IMR-90 (cell line): ENCODE measurements at regions not wholly inside any gene's neighbourhood (a gene's known extent, or its start where the extent isn't known, plus 50 kb on each side); places are given as distances from the start of the nearest gene placed in this dataset.
"Not testable (repeated sequence)": the region's sequence is repeated elsewhere in the genome, so short reads cannot be mapped to it uniquely, and the experiment has no call there.

ENCODE experiments used
- ATAC-seq: fragments of 200-7000 bp; cut with Tn5 transposase; 2 replicates; pipeline ENCODE4 v1.9.1; 2020; ENCODE audit warnings: low read depth, mild to moderate bottlenecking, moderate library complexity
- BruUV-seq: library from RNA; stranded (reverse); fragments of 400-500 nt; replicated peaks from 2 replicates; lab custom pipeline; 2021; lab: Mats Ljungman, UMichigan
- CTCF ChIA-PET: fragments of 300-600 bp; formaldehyde crosslinking; extraction: SDS; loops from one replicate; lab custom pipeline; 2021; ENCODE audit warnings: antibody characterized with exemption; lab: Yijun Ruan, JAX
- POLR2A ChIA-PET: fragments of 300-600 bp; sonication (Branson Sonifier 250); formaldehyde crosslinking; loops from one replicate; lab custom pipeline; 2022; ENCODE audit warnings: antibody characterized with exemption; ENCODE audit not compliant: unreplicated experiment; lab: Charles Lee
- DNase-seq: peaks from one replicate; pipeline ENCODE4 v3.0.0; 2013
- H2AFZ ChIP-seq: replicated peaks from 2 replicates; pipeline ENCODE3; 2013; ENCODE audit warnings: low read length, mild to moderate bottlenecking; ENCODE audit not compliant: poor library complexity
- H2AK5ac ChIP-seq: 2 replicates; pipeline ENCODE4 v1.6.1; 2013; ENCODE audit warnings: low read depth, low read length, inconsistent platforms
- H2AK9ac ChIP-seq: replicated peaks from 2 replicates; pipeline ENCODE3; 2013; ENCODE audit warnings: mild to moderate bottlenecking, low read depth, low read length, moderate library complexity; ENCODE audit not compliant: poor library complexity
- H2BK120ac ChIP-seq: 2 replicates; pipeline ENCODE4 v1.6.1; 2013; ENCODE audit warnings: low read depth, low read length, inconsistent platforms
- H2BK15ac ChIP-seq: 3 replicates; pipeline ENCODE4 v1.6.1; 2013; ENCODE audit warnings: low read depth, low read length, inconsistent platforms
- H2BK20ac ChIP-seq: 2 replicates; pipeline ENCODE4 v1.6.1; 2013; ENCODE audit warnings: low read depth, mild to moderate bottlenecking, inconsistent platforms, low read length, moderate library complexity
- H2BK5ac ChIP-seq: 2 replicates; pipeline ENCODE4 v1.6.1; 2013; ENCODE audit warnings: mild to moderate bottlenecking, low read depth, low read length, inconsistent platforms; ENCODE audit not compliant: poor library complexity, severe bottlenecking
- H3K14ac ChIP-seq: replicated peaks from 2 replicates; pipeline ENCODE4 v1.6.1; 2013; ENCODE audit warnings: low read depth, low read length, inconsistent platforms
- H3K18ac ChIP-seq: 2 replicates; pipeline ENCODE4 v1.6.1; 2013; ENCODE audit warnings: low read depth, low read length, control low read depth
- H3K23ac ChIP-seq: 2 replicates; pipeline ENCODE4 v1.6.1; 2013; ENCODE audit warnings: low read depth, low read length, inconsistent platforms
- H3K27ac ChIP-seq: 2 replicates; pipeline ENCODE4 v1.5.1; 2013; ENCODE audit warnings: mild to moderate bottlenecking, control low read depth, low read length; ENCODE audit not compliant: insufficient read depth
- H3K27me3 ChIP-seq: 2 replicates; pipeline ENCODE4 v1.6.1; 2013; ENCODE audit warnings: low read length; ENCODE audit not compliant: control insufficient read depth, insufficient read depth
- H3K36me3 ChIP-seq: 2 replicates; pipeline ENCODE4 v1.6.1; 2013; ENCODE audit warnings: low read length, mixed read lengths; ENCODE audit not compliant: control insufficient read depth, insufficient read depth
- H3K4ac ChIP-seq: 2 replicates; pipeline ENCODE4 v1.6.1; 2013; ENCODE audit warnings: low read depth, low read length, inconsistent platforms
- H3K4me1 ChIP-seq: 2 replicates; pipeline ENCODE4 v1.6.1; 2013; ENCODE audit warnings: low read length, mixed read lengths; ENCODE audit not compliant: control insufficient read depth, insufficient read depth
- H3K4me2 ChIP-seq: 2 replicates; pipeline ENCODE4 v1.6.1; 2013; ENCODE audit warnings: low read depth, mild to moderate bottlenecking, control low read depth, low read length, moderate library complexity
- H3K4me3 ChIP-seq: 2 replicates; pipeline ENCODE4 v1.5.1; 2013; ENCODE audit warnings: low read depth, mild to moderate bottlenecking, control low read depth, low read length, moderate library complexity; ENCODE audit not compliant: insufficient read depth
- H3K56ac ChIP-seq: 2 replicates; pipeline ENCODE4 v1.6.1; 2013; ENCODE audit warnings: low read length, inconsistent platforms; ENCODE audit not compliant: insufficient read depth; ENCODE audit errors: extremely low read depth
- H3K79me1 ChIP-seq, 2 experiments: 2 replicates each; pipeline ENCODE4 v1.6.1; 2013; ENCODE audit warnings: low read length in 2 of 2, inconsistent platforms in 1 of 2, low read depth in 1 of 2
- H3K9ac ChIP-seq: 2 replicates; pipeline ENCODE4 v1.6.1; 2013; ENCODE audit warnings: low read depth, low read length, control low read depth
- H3K9me1 ChIP-seq: 2 replicates; pipeline ENCODE4 v1.6.1; 2013; ENCODE audit warnings: low read length, inconsistent platforms; ENCODE audit not compliant: insufficient read depth
- H3K9me3 ChIP-seq: 2 replicates; pipeline ENCODE4 v1.6.1; 2013; ENCODE audit warnings: low read length; ENCODE audit not compliant: control insufficient read depth, insufficient read depth
- H4K20me1 ChIP-seq: 2 replicates; pipeline ENCODE4 v1.6.1; 2013; ENCODE audit warnings: low read length, inconsistent platforms; ENCODE audit not compliant: insufficient read depth
- H4K5ac ChIP-seq: 2 replicates; pipeline ENCODE4 v1.6.1; 2013; ENCODE audit warnings: mild to moderate bottlenecking, low read depth, low read length, control low read depth
- H4K8ac ChIP-seq, 2 experiments: 2 replicates each; pipeline ENCODE4 v1.6.1; 2013; ENCODE audit warnings: low read depth in 2 of 2, low read length in 2 of 2, control low read depth in 1 of 2, inconsistent platforms in 1 of 2
- H4K91ac ChIP-seq: 2 replicates; pipeline ENCODE4 v1.6.1; 2013; ENCODE audit warnings: low read depth, low read length, inconsistent platforms; ENCODE audit not compliant: insufficient read depth
- WGBS, 2 experiments: methylation state at CpG; one replicate each; pipeline versions ENCODE4 v1.1.5 to v1.1.7; 2013; ENCODE audit warnings: missing lambda C conversion rate in 2 of 2; ENCODE audit not compliant: insufficient read length in 1 of 2; ENCODE audit errors: extremely low coverage in 2 of 2; 5-methylcytosine and 5-hydroxymethylcytosine counted together
- dilution Hi-C: fragments of 300-500 bp; cut with HindIII; formaldehyde crosslinking; loops from one replicate; pipeline ENCODE4 v1.14.3; 2018; ENCODE audit warnings: low sequenced_read_pairs; ENCODE audit not compliant: unreplicated experiment
- in situ Hi-C: fragments of 300-500 bp; cut with MboI; formaldehyde crosslinking; loops from 3 replicates; pipeline ENCODE4 v1.14.3; 2019; ENCODE audit warnings: low sequenced_read_pairs, inconsistent platforms, mixed read lengths
- intact Hi-C: fragments of 100-400 bp; cut with micrococcal nuclease; formaldehyde crosslinking; loops from 2 replicates; pipeline ENCODE4 v1.10.0; 2022

GRCh38 chr2:87318814-87319491 is 297.3 kb upstream of the PLGLB1 start:
- CTCF ChIA-PET, H3K27me3 ChIP-seq, H3K4ac ChIP-seq, H2BK20ac ChIP-seq, in situ Hi-C loops, POLR2A ChIA-PET, H2AK9ac ChIP-seq, BruUV-seq, H4K91ac ChIP-seq, H2AK5ac ChIP-seq, H3K4me2 ChIP-seq, H3K9ac ChIP-seq, H2AFZ ChIP-seq, H3K9me3 ChIP-seq, H3K9me1 ChIP-seq, H3K27ac ChIP-seq, H4K20me1 ChIP-seq, H3K4me3 ChIP-seq, dilution Hi-C loops, H3K18ac ChIP-seq, H4K5ac ChIP-seq, H2BK15ac ChIP-seq, H2BK5ac ChIP-seq, H3K4me1 ChIP-seq, H3K23ac ChIP-seq, H2BK120ac ChIP-seq, H3K14ac ChIP-seq, H3K79me1 ChIP-seq, H3K36me3 ChIP-seq, intact Hi-C loops, H3K56ac ChIP-seq, H4K8ac ChIP-seq: not testable (repeated sequence)
- WGBS, 2 experiments: no CpG with 5 or more reads among the region's 2 CpGs
- DNase-seq (peak; percentile 82), ATAC-seq (peak; percentile 82)

GRCh38 chr2:87319705-87320104 is 298.1 kb upstream of the PLGLB1 start:
- H4K20me1 ChIP-seq, intact Hi-C loops, H2AFZ ChIP-seq, H3K36me3 ChIP-seq, dilution Hi-C loops, H2AK9ac ChIP-seq, H3K9me1 ChIP-seq, H3K9ac ChIP-seq, CTCF ChIA-PET, DNase-seq, H3K4me2 ChIP-seq, H3K79me1 ChIP-seq, H3K4me1 ChIP-seq, POLR2A ChIA-PET, in situ Hi-C loops, BruUV-seq, H3K23ac ChIP-seq, H3K56ac ChIP-seq, H3K4me3 ChIP-seq, ATAC-seq, H3K27me3 ChIP-seq, H3K9me3 ChIP-seq: not testable (repeated sequence)
- peak overlapping the region; percentile 81 to 84; a peak in 3 of 4 replicates for H4K8ac ChIP-seq
- WGBS, 2 experiments: no CpG with 5 or more reads among the region's 2 CpGs
- peak overlapping the region; percentile 91 for H3K27ac ChIP-seq
- peak overlapping the region; percentile 97 for H2BK120ac ChIP-seq
- H2BK15ac ChIP-seq: 0 out of 3 replicates have a peak overlapping the region, but pooled peaks have one; percentile 90
- peak overlapping the region; percentile 92 for H4K91ac ChIP-seq
- H3K4ac ChIP-seq: peak overlapping the region; percentile 93
- peak overlapping the region; percentile 79; the same call in 1 of the 2 replicates for H3K14ac ChIP-seq
- peak overlapping the region; percentile 97 for H2AK5ac ChIP-seq
- H2BK5ac ChIP-seq: peak overlapping the region; percentile 93
- peak overlapping the region; percentile 98 for H2BK20ac ChIP-seq
- H3K18ac ChIP-seq: peak overlapping the region; percentile 98
- peak overlapping the region; percentile 95 for H4K5ac ChIP-seq
